Activated CD4-positive, alpha-beta T cell treated with anti-CD3 and anti-CD28 coated beads, Interleukin-10, Interleukin-2, amounts not matched to agents 100 ng/mL and 50 ng/mL, durations not matched to agents 16 hours and 8 hours (primary cell): ENCODE measurements at regions not wholly inside any gene's neighbourhood (a gene's known extent, or its start where the extent isn't known, plus 50 kb on each side); places are given as distances from the start of the nearest gene placed in this dataset.
"Not testable (repeated sequence)": the region's sequence is repeated elsewhere in the genome, so short reads cannot be mapped to it uniquely, and the experiment has no call there.

Experiments
- DNase-seq: peaks from one replicate; pipeline ENCODE4 v3.0.0-alpha.2; 2020

GRCh38 chr1:148679050-148679786, 69.4 kb upstream of the NUDT4B start:
- DNase-seq, result peak; percentile 40

- not testable (repeated sequence) for DNase-seq
These were observed 68.7 kb upstream of the NUDT4B start for GRCh38 chr1:148679787-148680326.

- not testable (repeated sequence) for DNase-seq
These were observed 61.8 kb upstream of the NUDT4B start for GRCh38 chr1:148686735-148687134.

- not testable (repeated sequence) for DNase-seq
These were observed 61.2 kb upstream of the NUDT4B start for GRCh38 chr1:148687376-148687775.
